GM19035 (cell line): ENCODE measurements at regions not wholly inside any gene's neighbourhood (a gene's known extent, or its start where the extent isn't known, plus 50 kb on each side); places are given as distances from the start of the nearest gene placed in this dataset.

Experiments used
- ATAC-seq: cut with Tn5 transposase; IDR thresholded peaks from one replicate; pipeline ENCODE4 v1.9.1; 2021; ENCODE audit not compliant: unreplicated experiment

DNA sequence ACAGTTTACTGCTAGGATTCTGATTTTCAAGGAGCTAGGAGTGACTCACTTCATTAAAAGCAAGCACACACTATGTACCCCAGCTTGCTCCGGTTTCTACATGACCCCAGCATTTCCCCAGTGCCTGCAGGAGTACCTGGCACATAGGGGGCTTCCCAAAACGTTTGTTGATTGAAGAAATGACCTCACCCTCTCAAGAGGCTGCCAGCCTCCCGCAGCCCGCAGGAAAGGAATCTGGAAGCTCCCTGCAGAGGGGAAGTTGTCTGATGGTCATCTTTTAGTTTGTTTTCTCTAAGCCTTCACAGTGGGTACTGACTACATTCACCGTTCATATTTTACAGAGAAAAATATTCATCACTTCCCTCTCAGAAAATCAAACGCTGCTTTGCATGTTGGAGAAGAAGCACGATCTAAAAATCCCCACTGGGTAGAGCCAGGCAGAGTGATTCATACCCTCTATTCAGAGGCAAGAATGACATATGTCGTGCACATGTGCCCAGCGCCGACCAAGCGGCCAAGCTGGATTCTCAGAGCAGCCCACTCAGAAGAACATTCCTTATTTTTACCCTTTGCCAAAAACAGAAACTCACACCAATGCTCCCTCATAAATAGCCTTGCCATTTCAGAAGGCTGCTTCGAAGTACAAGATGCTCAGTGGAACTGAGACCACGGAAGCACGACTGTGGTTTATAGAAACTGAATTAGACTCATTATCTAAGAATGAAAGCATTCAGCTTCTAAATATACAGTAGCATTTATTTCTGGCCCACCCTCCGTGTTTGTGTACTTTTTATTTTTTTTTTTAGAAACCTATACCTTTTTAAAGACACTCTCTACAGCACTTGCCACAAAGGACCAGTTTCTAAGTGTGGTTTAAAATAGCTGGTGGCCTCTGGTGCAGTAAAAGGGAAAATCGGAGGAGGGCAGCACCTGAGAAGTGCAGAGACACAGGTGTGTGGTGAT is 143.2 kb downstream of the MIS18A start:
- ATAC-seq: peak; percentile 64

DNA sequence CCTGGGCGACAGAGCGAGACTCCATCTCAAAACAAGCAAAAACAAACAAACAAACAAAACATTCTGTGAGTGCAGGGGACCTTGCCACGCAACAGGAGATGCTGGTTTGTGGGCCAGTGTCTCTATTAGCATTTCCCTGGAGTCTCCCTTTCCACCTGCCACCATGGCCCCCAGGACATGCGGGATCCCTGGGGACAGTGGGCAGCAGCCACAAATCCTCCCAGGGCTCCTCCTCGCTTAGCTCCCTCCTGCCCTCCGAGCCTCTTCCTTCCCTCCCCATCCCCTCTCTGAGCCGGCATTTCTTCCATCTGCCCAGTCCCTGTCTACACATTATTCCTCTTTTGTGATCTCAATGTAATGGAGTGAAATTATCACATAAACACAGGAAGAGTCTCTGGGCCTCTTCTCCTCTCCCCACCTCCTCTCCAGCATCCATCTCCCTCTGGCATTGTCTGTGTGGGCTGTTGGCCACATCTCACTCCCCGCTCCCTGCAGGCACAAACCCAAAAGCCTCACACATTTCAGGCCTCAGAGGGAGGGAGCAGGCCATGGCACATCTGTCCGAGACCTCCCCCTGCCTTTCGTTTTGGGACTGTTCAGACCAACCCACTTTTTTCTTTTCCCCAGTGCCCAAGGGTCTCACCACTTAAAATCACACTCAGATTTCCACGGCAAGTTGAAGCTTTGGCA is 144.3 kb downstream of the MIS18A start:
- ATAC-seq: no peak

DNA sequence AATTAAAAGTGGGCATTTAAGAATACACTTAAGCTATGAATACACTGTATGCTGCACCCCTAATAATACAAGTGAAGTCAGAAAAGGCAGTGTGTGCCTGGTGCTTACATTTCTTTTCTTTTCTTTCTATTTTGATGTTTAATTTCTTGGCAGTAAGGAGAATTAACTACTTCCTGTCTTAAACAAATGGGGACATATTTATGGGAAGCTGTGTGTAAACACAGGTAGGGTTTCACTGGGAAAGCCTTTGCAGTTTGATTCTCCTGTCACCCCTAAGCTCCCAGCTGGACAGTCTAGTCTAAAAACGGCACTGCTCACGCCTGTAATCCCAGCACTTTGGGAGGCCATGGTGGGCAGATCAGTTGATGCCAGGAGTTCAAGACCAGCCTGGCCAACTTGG is 146.0 kb downstream of the MIS18A start:
- ATAC-seq: no peak

DNA sequence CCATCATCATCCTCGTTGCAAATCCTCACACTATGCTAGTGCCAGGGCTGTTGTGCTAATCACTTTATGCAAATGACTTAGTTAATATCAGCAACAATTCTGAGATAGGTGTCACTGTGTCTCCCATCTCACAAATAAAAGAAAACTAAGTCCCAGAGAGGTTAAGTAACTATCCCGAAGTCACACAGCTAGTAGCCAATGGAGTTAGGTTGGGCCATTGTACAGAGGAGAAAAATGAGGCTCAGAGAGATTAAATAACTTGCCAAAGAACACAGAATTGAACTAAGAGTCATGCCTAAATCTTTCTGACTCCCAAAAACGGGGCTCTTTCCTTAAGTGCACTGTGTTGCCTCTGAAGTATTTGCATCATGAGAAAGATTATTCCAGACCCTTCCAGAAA is 146.4 kb downstream of the MIS18A start:
- ATAC-seq: no peak

DNA sequence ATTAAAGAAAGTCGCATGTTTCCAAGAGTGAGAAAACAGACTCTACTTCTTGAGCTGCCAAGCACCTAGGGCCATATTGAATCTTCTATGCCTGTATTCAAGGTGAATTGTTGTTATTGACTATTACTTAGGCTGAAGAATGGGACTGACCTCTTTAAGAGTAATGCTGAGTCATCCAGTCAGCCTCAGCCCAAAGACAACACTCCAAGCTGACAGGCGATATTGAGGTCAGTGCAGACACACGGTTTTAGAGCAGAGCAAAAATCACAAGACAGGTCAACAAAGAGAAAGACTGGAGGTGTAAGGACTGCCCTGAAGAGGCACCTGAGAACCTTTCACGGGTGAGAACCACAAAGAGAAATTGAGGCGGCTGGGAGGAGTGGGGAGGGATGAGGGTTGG is 146.9 kb downstream of the MIS18A start:
- no peak for ATAC-seq

DNA sequence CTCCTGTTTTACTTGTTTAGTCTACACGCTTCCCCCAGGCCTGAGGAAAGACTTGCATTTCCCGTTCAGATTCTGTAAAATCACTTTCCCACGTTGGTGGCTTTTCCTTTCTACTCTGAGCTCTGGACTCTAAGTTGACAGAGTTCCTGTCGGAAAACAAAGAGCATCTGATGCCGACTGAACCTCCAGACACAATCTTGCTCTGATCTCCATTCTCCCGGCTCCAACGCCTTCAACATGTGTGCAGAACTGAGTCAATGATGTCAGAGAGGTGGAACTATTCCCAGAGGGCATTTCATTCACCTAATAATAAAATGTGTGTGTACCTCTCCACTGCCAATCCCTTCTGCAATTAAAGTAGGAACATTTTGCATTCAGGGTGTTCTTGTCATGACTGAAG is 147.7 kb downstream of the MIS18A start:
- ATAC-seq: no peak

DNA sequence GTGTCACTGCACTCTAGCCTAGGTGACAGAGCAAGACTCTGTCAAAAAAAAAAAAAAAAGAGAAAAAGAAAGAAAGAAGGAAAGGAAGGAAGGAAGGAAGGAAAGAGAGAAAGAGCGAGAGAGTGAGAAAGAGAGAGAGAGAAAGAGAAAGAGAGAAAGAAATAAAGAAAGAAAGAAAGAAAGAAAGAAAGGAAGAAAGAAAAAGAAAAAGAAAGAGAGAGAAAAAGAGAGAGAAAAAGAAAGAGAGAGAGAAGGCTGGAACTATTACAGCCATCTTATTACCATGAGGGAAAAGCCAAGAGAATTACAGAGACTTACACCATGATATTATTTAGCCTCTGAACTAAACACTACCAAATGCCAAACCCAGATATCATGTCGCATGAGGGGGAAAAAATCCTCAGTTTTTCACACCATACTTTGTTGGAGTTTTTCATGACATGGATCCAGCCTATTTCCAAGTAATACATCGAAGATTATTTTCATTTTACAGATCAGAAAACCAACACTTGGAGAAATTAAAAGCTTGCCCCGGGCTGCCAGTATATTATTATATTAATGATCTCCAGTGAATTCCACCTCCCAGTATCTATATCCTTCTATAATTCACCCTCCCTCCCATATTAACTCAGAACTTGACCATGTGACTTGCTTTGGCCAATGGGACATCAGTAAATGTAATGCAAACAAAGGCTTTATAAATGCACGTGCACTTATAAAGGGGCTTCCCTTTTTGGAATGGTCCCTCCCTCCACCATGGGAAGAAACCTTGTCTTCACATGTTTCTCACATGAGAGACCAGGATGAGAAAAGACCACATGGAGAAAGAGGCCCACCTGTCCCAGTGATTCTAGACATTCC is 148.6 kb downstream of the MIS18A start:
- ATAC-seq: no peak

DNA sequence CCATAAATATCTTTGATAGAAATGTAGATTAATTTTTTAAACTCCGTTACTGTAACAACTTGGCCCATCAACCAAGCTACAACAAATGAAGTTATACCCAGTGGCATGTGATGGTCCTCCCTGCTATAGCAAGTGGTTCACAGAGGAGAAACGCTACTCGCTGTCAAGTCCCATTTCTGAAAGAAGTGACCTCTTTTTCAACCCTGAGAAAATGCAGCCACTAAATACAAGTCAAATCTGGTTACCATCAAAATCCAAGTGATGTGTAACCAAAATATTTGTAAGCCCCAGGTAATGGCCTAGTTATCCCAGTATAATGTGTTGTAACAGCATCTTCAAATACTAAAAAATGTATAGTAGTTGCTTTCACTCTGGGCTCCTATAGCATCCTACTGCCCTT is 151.8 kb downstream of the MIS18A start:
- ATAC-seq: no peak

DNA sequence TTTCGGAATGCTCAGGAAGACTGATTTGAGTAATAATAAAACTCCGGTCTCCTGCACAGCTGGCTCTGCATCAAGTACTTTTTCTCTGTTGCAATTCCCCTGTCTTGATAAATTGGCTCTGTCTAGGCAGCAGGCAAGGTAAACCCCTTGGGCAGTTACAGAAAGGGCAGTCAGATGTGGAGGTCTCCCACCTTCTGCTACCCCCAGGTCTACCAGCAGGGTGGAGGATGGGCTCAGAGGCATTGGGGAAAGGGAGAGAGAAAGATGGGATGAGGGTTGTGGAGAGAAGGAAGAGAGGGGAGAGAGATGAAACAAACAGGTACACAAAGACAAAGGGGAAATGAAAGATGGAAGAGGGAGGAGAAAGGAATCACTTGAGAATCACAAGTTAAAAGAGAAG is 156.8 kb downstream of the MIS18A start:
- no peak for ATAC-seq

DNA sequence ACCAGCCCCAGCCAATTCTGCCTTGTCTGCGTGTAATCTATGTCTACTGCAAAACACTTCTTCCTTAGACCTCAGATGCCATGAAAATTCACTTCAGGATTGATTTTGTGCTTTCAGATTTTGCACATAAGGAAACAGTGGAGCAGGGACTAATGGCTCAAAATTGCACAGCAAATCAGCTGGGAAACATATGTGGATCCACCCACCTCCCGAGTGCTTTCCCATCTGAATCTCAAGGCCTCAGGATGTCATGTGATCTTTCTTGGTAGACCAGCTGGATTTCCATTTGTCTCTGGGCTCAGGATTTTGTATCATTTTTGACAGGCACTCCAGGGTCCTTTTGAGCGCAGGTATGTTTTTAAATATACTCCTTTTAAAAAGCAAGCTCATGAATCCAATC is 158.6 kb downstream of the MIS18A start:
- no peak for ATAC-seq

DNA sequence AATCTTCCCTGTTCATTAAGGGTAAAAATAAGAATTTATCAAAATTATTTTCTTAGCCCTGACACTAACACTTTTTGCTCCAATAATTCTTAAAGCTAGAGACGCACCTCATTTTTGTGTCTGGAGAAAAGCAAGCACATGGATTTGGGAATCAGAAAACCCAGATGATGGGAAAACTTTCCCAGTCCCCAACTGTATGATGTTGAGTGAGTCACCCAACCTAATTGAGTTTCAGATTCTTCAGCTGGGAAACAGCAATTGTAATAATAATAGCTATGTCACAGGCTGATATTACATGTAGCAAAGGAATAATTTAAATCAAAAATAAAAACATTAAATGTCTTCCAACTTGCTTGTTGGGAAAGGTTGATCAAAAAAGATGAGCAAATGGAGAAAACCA is 159.0 kb downstream of the MIS18A start:
- ATAC-seq: no peak

DNA sequence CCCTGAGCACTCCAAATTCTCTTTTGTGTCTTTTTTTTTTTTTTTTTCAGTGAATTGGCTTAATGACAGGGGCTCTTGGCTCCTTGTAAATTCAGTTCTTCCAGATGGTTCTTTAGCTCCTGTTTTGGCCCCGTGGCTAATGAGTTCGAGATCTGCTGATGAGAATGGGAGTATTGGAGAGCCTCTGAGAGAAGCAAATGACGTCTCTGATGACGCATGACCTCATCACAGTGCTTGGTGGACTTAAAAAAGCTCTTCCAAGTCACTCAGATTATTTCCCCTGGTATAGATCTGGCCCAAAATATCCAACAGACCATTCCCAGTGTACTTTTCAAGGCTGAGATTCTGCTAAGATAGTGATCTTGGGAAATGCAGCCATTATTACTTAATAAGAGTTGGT is 159.5 kb downstream of the MIS18A start:
- no peak for ATAC-seq

DNA sequence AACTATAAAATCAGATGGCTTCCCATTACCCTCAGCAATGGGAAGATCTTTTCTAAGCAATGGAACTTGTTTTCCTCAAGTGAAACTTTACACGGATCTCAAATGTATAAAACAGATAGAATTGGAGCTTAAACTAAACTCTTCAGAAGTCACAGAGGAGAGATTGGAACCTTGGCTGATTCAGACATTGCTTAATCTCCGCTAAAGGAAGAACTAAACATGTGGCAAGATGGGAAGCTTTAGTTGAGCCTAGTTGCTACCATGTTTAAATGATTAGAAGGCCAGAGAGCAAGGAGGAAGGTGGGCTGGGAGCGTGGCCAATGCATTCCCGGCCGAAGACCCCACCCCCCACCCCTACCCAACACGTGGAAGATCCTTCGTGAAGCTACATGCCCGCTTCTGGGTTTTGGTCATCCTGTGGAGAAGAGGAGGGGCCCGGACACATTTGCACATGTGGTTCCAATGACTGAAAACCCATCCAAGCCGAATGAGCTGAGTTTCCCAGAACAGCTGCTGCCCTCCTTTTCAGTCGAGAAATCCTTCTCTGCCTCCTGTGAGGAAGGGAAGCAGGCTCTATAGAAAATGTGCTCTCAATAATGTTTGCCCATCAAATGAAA is 164.3 kb downstream of the MIS18A start:
- ATAC-seq: no peak

DNA sequence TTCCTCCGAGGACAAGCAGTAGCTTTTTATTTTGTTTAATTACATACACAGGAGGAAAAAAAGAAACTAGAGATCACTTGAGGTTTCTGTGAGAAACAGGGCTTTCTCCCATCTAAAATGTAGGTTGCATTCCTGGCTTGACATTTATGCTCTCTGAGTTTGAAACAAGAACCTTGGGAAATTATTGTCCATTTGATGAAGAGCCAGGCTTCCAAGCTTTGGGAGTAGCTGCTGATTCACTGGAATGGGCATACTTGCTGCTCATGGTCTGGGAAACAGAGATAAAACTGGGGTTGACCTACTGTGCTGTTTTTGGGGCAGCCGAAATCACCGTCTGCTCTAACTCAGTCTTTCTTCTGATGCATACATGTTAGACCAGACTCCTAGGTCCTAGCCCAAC is 165.4 kb downstream of the MIS18A start:
- no peak for ATAC-seq

DNA sequence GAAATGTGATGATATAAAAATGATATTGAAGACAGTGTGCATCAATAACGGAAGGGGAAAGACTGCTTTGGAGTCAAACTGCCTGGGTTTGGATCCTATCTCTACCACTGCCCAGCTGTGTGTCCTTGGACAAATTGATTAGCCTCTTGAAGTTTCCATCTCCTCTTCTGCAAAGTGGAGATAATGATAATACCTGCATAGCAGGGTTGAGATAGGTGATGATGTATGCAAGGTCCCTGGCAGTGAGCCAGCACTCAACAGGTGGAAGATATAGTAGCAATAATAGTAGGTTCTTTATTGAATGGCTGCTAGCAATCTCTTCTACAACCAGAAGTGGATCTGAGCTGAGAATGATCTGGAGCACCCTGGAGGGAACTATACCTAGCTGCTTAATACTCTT is 166.7 kb downstream of the MIS18A start:
- no peak for ATAC-seq

DNA sequence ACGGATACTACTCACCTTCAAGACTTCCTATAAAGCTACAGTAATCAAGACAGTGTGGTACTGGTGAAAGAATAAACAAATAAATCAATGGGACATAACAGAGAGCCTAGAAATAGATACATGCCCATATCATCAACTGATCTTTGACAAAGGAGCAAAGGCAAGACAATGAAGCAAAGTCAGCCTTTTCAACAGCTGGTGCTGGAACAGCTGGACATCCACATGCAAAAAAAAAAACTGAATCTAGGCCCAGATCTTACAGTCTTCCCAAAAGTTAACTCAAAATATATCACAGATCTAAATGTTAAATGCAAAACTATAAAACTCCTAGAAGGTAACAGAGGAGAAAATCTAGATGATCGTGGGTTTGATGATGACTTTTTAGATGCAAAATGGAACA is 170.3 kb downstream of the MIS18A start:
- ATAC-seq: no peak

DNA sequence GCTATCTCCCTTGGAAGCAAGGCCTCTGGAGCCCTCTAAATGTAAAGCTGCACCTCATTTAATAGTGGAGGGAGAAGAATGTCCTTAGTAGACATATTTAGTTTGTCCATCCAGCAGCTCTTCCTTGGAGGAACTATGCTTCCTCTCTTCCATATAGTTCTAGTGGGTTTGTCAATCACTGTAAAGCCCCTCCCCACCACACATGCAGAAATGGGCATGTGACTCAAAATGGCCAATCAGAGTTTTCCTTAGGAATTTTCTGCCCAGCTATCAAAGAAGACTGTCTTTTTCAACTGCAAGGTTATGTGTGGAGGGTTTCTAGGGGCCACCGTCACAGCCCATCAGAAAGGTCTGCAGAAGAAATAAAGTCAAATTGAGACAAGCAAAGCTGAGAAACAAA is 175.5 kb downstream of the MIS18A start:
- ATAC-seq: no peak

DNA sequence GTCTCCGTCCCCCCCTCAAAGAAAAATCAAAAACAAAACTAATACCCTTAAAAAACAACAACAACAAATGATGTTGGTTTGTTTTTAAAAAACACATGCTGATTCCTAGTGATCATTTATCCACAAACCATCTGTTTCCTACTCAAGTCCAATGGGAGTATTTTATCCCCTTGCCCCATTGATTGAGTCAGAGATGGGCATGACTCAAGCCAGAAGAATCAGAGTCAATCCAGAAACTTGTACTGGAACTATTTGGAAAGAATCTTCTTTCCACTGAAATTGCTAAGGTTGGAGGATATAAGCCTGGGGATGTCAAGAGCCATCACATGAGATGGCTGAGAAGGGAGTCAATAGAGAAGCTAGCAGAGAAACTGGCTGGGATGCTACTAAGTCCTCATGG is 176.4 kb downstream of the MIS18A start:
- ATAC-seq: no peak

DNA sequence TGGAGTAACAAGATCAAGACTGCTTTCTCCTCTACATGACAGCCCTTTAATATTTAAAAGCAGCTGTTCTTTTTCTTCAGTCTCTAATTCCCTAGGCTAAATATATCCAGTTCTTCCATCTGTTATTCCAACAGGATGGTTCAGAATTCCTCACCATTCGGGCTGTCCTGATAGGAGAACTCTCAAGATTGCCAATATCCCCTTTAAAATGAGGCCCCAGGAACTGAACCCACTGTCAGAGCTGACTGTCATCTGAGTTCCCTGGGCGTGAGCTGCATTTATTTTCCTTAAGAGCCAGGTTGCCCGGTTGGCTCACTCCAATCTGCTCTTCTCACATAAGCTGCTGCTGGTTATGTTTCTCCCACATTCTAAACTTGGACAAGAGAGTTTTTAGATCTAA is 177.6 kb downstream of the MIS18A start:
- ATAC-seq: no peak

DNA sequence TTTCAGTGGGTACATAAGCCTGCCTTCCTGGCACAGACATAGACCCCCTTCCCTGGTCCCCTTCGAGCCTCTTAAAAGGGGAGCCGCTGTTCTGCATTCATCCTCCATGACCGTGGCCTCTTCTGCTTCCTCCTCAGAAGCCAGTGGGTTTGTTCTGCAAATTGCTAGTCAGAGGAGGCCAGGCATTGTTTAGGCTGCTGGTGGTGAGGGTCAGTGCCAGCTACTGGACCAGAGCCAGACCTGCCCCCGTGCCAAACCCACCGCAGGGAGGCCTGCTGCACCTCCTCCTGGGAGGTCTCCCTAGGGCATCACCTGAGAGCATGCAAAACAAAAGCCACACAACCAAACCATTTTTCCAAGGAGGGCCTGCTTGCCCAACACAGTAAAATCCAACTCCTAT is 178.4 kb downstream of the MIS18A start:
- ATAC-seq: no peak

DNA sequence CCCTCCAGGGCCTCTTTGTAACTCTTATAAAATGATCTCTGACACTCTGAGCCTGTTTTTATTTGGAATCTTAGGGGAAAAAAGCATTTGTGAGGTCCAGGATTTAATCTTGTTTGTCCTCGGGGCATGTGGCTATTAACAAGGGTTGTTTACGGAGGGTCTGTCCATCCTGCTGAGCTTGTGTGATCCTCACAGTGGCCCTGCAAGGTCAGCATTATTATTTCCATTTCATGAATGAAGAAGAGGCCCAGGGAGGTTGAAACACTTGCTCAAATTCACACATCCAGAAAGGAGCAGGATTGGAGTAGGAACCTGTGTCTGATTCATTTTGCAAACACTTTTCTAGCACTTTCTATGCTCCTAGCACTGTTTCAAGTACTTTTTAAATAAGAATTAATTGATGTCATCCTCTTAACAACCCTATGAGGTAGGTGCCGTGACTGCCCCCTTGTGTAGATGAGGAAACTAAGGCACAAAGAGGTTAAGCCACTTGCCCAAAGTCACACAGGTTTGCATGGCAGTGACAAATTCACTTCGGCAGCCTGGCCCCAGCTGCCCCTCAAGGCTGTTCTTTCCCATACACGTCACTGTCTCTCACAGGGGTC is 178.9 kb downstream of the MIS18A start:
- no peak for ATAC-seq
